Peyer's patch (tissue), 4 donors: ENCODE measurements at regions not wholly inside any gene's neighbourhood (a gene's known extent, or its start where the extent isn't known, plus 50 kb on each side); places are given as distances from the start of the nearest gene placed in this dataset.

Experiments used
- POLR2A ChIP-seq, 2 donors: fragments of 450-650 bp; IDR thresholded peaks; one replicate each; pipeline ENCODE4 v1.5.1; 2017; ENCODE audit warnings: antibody characterized with exemption in 2 of 2, mild to moderate bottlenecking in 2 of 2, moderate library complexity in 2 of 2
- TF ChIP-seq, protein P1 (sequence below), 6 experiments: fragments of 450-650 bp in 4 of 6; fragments of 200-600 bp in 2 of 6; sonication (generic) in 1 of 6; IDR thresholded peaks; one replicate each; pipeline ENCODE4 v1.5.1; 2017 to 2019; ENCODE audit warnings: antibody characterized with exemption in 6 of 6, mild to moderate bottlenecking in 3 of 6, moderate library complexity in 1 of 6

DNA sequence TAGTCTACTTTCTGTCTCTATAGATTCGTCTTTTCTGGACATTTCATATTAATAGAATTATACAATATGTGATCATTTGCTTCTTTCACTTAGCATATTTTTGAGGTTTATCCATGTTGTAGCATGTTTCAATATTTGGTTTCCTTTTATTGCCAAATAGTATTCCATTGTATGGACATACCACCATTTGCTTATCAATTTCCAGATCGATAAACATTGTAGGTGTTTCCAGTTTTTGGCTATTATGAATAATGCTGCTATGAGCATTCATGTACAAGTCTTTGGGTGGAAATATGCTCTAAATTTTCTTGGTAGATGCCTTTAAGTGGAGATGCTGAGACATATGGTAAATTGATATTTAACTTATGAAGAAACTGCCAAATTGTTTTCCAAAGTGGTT lies 114.1 kb downstream of the RND3 start:
- TF ChIP-seq POLR2A (IDR thresholded peaks at IDR 0.05): no peak
- TF ChIP-seq, protein P1, sequence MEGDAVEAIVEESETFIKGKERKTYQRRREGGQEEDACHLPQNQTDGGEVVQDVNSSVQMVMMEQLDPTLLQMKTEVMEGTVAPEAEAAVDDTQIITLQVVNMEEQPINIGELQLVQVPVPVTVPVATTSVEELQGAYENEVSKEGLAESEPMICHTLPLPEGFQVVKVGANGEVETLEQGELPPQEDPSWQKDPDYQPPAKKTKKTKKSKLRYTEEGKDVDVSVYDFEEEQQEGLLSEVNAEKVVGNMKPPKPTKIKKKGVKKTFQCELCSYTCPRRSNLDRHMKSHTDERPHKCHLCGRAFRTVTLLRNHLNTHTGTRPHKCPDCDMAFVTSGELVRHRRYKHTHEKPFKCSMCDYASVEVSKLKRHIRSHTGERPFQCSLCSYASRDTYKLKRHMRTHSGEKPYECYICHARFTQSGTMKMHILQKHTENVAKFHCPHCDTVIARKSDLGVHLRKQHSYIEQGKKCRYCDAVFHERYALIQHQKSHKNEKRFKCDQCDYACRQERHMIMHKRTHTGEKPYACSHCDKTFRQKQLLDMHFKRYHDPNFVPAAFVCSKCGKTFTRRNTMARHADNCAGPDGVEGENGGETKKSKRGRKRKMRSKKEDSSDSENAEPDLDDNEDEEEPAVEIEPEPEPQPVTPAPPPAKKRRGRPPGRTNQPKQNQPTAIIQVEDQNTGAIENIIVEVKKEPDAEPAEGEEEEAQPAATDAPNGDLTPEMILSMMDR (IDR thresholded peaks at IDR 0.05): no peak
